PC-9 (cell line): ENCODE measurements at regions not wholly inside any gene's neighbourhood (a gene's known extent, or its start where the extent isn't known, plus 50 kb on each side); places are given as distances from the start of the nearest gene placed in this dataset.

Experiments used
- BruUV-seq: library from RNA; stranded (reverse); fragments of 400-500 nt; replicated peaks from 2 replicates; lab custom pipeline; 2021; lab: Mats Ljungman, UMichigan
- CTCF ChIA-PET: fragments of 300-600 bp; sonication (Branson Sonifier 250); formaldehyde crosslinking; loops from one replicate; lab custom pipeline; 2022; ENCODE audit warnings: antibody characterized with exemption; lab: Charles Lee
- POLR2A ChIA-PET: fragments of 300-600 bp; sonication (Branson Sonifier 250); formaldehyde crosslinking; loops from one replicate; lab custom pipeline; 2022; ENCODE audit warnings: antibody characterized with exemption; ENCODE audit not compliant: unreplicated experiment; lab: Charles Lee
- DNase-seq, 2 experiments: peaks; one replicate each; pipeline versions ENCODE4 v3.0.0 to v3.0.0-alpha.2; 2015 to 2022; ENCODE audit warnings: mixed read lengths in 1 of 2
- H2AFZ ChIP-seq: fragments of 200-600 bp; sonication (generic); 2 replicates; pipeline ENCODE4 v1.8.1; 2017; ENCODE audit warnings: antibody characterized with exemption
- H3F3A ChIP-seq: fragments of 200-600 bp; sonication (generic); 2 replicates; pipeline ENCODE4 v1.8.1; 2017; ENCODE audit warnings: antibody characterized with exemption, mild to moderate bottlenecking, low read depth; ENCODE audit not compliant: insufficient read depth
- H3K27ac ChIP-seq: fragments of 200-600 bp; sonication (generic); 2 replicates; pipeline ENCODE4 v1.6.1; 2016; ENCODE audit warnings: mixed run types
- H3K27me3 ChIP-seq: fragments of 200-600 bp; sonication (generic); 2 replicates; pipeline ENCODE4 v1.6.1; 2016; ENCODE audit warnings: low read depth, mixed run types; ENCODE audit not compliant: insufficient read depth
- H3K36me3 ChIP-seq: fragments of 200-600 bp; sonication (generic); 2 replicates; pipeline ENCODE4 v1.6.1; 2016; ENCODE audit warnings: low read depth, mixed run types
- H3K4me1 ChIP-seq: fragments of 200-600 bp; sonication (generic); replicated peaks from 2 replicates; pipeline ENCODE4 v1.6.1; 2016; ENCODE audit warnings: mixed run types; ENCODE audit not compliant: insufficient read depth
- H3K4me2 ChIP-seq: fragments of 200-600 bp; sonication (generic); 2 replicates; pipeline ENCODE4 v1.6.1; 2017; ENCODE audit warnings: mixed run types
- H3K4me3 ChIP-seq: fragments of 200-600 bp; sonication (generic); 2 replicates; pipeline ENCODE4 v1.6.1; 2016; ENCODE audit warnings: mixed run types
- H3K79me2 ChIP-seq: fragments of 200-600 bp; sonication (generic); 2 replicates; pipeline ENCODE4 v1.6.1; 2017; ENCODE audit warnings: low read depth, mixed run types
- H3K9me2 ChIP-seq: fragments of 200-600 bp; sonication (generic); 2 replicates; pipeline ENCODE4 v1.8.1; 2017; ENCODE audit warnings: mild to moderate bottlenecking; ENCODE audit not compliant: insufficient read depth
- H3K9me3 ChIP-seq: fragments of 200-600 bp; sonication (generic); 2 replicates; pipeline ENCODE4 v1.8.1; 2016; ENCODE audit warnings: low read depth; ENCODE audit not compliant: insufficient read depth
- H4K20me1 ChIP-seq: fragments of 200-600 bp; sonication (generic); 2 replicates; pipeline ENCODE4 v1.8.1; 2017; ENCODE audit not compliant: insufficient read depth
- CTCF ChIP-seq: fragments of 200-600 bp; sonication (generic); conservative IDR thresholded peaks from 2 replicates; pipeline ENCODE4 v1.6.1; 2017; ENCODE audit warnings: mixed run types, antibody characterized with exemption, mild to moderate bottlenecking, moderate library complexity
- EZH2 ChIP-seq: fragments of 200-600 bp; sonication (generic); IDR thresholded peaks from 2 replicates; pipeline ENCODE4 v1.8.0; 2017; ENCODE audit warnings: antibody characterized with exemption, low read depth
- intact Hi-C: fragments of 100-400 bp; cut with micrococcal nuclease; formaldehyde crosslinking; loops from one replicate; pipeline ENCODE4 v1.10.0; 2022; ENCODE audit not compliant: unreplicated experiment

- no peak overlapping the region for H2AFZ ChIP-seq
- H3F3A ChIP-seq, result no peaks in the 10 kb centered on the region
- H3K4me3 ChIP-seq, result no peak overlapping the region
- no peaks in the 10 kb centered on the region for H3K4me1 ChIP-seq
- no peaks in the 10 kb centered on the region for H3K9me3 ChIP-seq
- H3K79me2 ChIP-seq, result no peaks in the 10 kb centered on the region
- intact Hi-C loops, result no loop called here
- DNase-seq, result no peak
- no peaks in the 10 kb centered on the region for H3K36me3 ChIP-seq
- no peak for TF ChIP-seq CTCF
- no peak for TF ChIP-seq EZH2
- H3K9me2 ChIP-seq, result no peaks in the 10 kb centered on the region
- no peak overlapping the region for H3K27ac ChIP-seq
- CTCF ChIA-PET, result no interaction called here
- no TSS peak for BruUV-seq
- POLR2A ChIA-PET, result interaction anchor here (0.7 kb wide), 1 partner anchor 627 kb away, joined by 3 read pairs; no protein-coding TSS in a partner anchor
- no peaks in the 10 kb centered on the region for H4K20me1 ChIP-seq
- no peak overlapping the region for H3K4me2 ChIP-seq
- no peaks in the 10 kb centered on the region for H3K27me3 ChIP-seq
Measured at GRCh38 chr10:58894929-58895328, 281.5 kb upstream of the PHYHIPL start.

- H3K4me3 ChIP-seq, result no peak overlapping the region
- no peaks in the 10 kb centered on the region for H3F3A ChIP-seq
- no peak for TF ChIP-seq CTCF
- no peak for TF ChIP-seq EZH2
- no peaks in the 10 kb centered on the region for H4K20me1 ChIP-seq
- H3K4me1 ChIP-seq, result no peaks in the 10 kb centered on the region
- H3K36me3 ChIP-seq, result no peaks in the 10 kb centered on the region
- no peak overlapping the region for H2AFZ ChIP-seq
- intact Hi-C loops, result no loop called here
- H3K27me3 ChIP-seq, result no peaks in the 10 kb centered on the region
- H3K4me2 ChIP-seq, result no peak overlapping the region
- no peaks in the 10 kb centered on the region for H3K9me2 ChIP-seq
- ChIA-PET POLR2A (no interaction called here), CTCF (no interaction called here)
- H3K79me2 ChIP-seq, result no peaks in the 10 kb centered on the region
- peak in 1 of 2 experiments; percentile 17 for DNase-seq
- BruUV-seq, result no TSS peak
- H3K9me3 ChIP-seq, result no peaks in the 10 kb centered on the region
- no peak overlapping the region for H3K27ac ChIP-seq
Measured at GRCh38 chr10:58896229-58896628, 280.2 kb upstream of the PHYHIPL start.

- Histone ChIP-seq H3F3A (no peaks in the 10 kb centered on the region), H3K79me2 (no peaks in the 10 kb centered on the region), H3K4me2 (no peak overlapping the region), H3K36me3 (no peaks in the 10 kb centered on the region), H3K9me3 (no peaks in the 10 kb centered on the region), H3K9me2 (no peaks in the 10 kb centered on the region), H3K4me1 (no peaks in the 10 kb centered on the region), H3K27me3 (no peaks in the 10 kb centered on the region), H3K27ac (no peak overlapping the region), H3K4me3 (no peak overlapping the region), H4K20me1 (no peaks in the 10 kb centered on the region), H2AFZ (no peak overlapping the region)
- TF ChIP-seq EZH2, result no peak
- no peak for TF ChIP-seq CTCF
- BruUV-seq, result no TSS peak
- intact Hi-C loops, result no loop called here
- POLR2A ChIA-PET, result no interaction called here
- DNase-seq, result no peak
- CTCF ChIA-PET, result no interaction called here
Measured at GRCh38 chr10:58897236-58897635, 279.2 kb upstream of the PHYHIPL start.
